ENCODE measurements at regions not wholly inside any gene's neighbourhood (a gene's known extent, or its start where the extent isn't known, plus 50 kb on each side); places are given as distances from the start of the nearest gene placed in this dataset.

DNA sequence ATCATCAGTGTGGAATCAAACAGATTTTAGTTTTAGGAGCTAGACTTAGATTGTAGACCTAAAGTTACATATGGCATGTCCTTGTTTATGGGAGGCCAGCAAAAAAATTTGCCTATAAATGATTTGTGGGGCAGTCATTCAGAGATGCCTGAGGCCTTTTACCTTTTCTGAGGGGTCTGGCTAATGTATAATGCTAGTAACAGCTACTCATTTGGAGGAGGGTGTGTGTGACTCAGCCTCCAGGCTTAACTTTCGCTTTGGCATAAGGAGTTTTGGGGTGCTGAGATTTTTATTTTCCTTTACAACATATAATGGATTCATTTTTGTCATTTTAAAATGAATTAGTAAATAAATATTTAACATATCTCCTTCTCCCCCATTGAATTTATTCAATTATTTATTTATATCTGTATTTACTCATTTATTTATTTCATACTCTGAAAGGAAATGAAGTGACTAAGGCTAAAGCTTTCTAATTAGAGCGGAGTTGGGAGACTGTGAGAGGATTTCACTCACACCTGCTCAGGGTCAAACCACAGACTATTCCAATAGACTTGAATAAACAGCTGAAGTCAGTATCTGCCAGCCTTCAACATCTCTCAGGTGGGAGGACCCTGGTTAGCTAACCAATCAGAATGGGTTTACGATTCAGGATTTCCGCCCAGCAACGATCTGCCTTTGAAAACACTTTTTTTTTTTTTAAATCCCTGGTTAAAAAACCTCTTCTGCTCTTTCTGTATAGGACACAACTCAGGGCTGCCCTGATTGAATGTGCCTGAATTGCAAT lies 487.5 kb upstream of the SGCD start:
- no peak for TF ChIP-seq CREB1 (CRISPR knock-in tag; IDR thresholded peaks at IDR 0.05)
- TF ChIP-seq, protein P1, sequence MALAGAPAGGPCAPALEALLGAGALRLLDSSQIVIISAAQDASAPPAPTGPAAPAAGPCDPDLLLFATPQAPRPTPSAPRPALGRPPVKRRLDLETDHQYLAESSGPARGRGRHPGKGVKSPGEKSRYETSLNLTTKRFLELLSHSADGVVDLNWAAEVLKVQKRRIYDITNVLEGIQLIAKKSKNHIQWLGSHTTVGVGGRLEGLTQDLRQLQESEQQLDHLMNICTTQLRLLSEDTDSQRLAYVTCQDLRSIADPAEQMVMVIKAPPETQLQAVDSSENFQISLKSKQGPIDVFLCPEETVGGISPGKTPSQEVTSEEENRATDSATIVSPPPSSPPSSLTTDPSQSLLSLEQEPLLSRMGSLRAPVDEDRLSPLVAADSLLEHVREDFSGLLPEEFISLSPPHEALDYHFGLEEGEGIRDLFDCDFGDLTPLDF (CRISPR knock-in tag; IDR thresholded peaks at IDR 0.05), result no peak
